SK-N-SH (cell line): ENCODE measurements at regions not wholly inside any gene's neighbourhood (a gene's known extent, or its start where the extent isn't known, plus 50 kb on each side); places are given as distances from the start of the nearest gene placed in this dataset.

ENCODE experiments used
- CTCF ChIA-PET: fragments of 300-600, 350-600 bp; formaldehyde crosslinking; extraction: SDS; loops from one replicate; lab custom pipeline; 2021; lab: Yijun Ruan, JAX
- POLR2A ChIA-PET: fragments of 350-600 bp; sonication (Branson Sonifier 250); formaldehyde crosslinking; extraction: SDS; loops from one replicate; lab custom pipeline; 2020; ENCODE audit warnings: antibody characterized with exemption, inconsistent platforms; lab: Yijun Ruan, JAX
- DNase-seq: peaks from one replicate; pipeline ENCODE4 v3.0.0; 2012
- H2AFZ ChIP-seq: fragments of 200-600 bp; sonication (generic); 2 replicates; pipeline ENCODE4 v1.8.1; 2016; ENCODE audit warnings: antibody characterized with exemption, mild to moderate bottlenecking, low read depth
- H3F3A ChIP-seq: fragments of 200-600 bp; sonication (generic); replicated peaks from 2 replicates; pipeline ENCODE3; 2016; ENCODE audit warnings: antibody characterized with exemption, mild to moderate bottlenecking; ENCODE audit not compliant: insufficient read depth
- H3K27ac ChIP-seq, 2 experiments: fragments of 200-500 bp in 1 of 2; fragments of 200-600 bp in 1 of 2; sonication (Bioruptor generic) in 1 of 2; sonication (generic), shearing (Covaris generic) in 1 of 2; 2 replicates each; pipeline versions ENCODE4 v1.5.1 to v1.6.1; 2014 to 2016; ENCODE audit warnings: low read depth in 2 of 2, inconsistent platforms in 1 of 2, low read length in 1 of 2, mild to moderate bottlenecking in 1 of 2, mixed read lengths in 1 of 2
- H3K27me3 ChIP-seq: fragments of 200-600 bp; sonication (generic), shearing (Covaris generic); 2 replicates; pipeline ENCODE4 v1.6.1; 2016; ENCODE audit warnings: mixed run types; ENCODE audit not compliant: insufficient read depth
- H3K36me3 ChIP-seq, 2 experiments: fragments of 200-500 bp in 1 of 2; fragments of 200-600 bp in 1 of 2; sonication (Bioruptor generic) in 1 of 2; sonication (generic) in 1 of 2; replicated peaks in 1 of 2; 2 replicates each; pipeline versions ENCODE3 to v1.5.1; 2014 to 2016; ENCODE audit warnings: low read length in 1 of 2, mild to moderate bottlenecking in 1 of 2; ENCODE audit not compliant: insufficient read depth in 2 of 2, control insufficient read depth in 1 of 2
- H3K4me1 ChIP-seq, 2 experiments: fragments of 200-500 bp in 1 of 2; fragments of 200-600 bp in 1 of 2; sonication (Bioruptor generic) in 1 of 2; sonication (generic), shearing (Covaris generic) in 1 of 2; 2 replicates each; pipeline versions ENCODE4 v1.5.1 to v1.6.1; 2014 to 2016; ENCODE audit warnings: low read depth in 1 of 2, low read length in 1 of 2, mixed run types in 1 of 2; ENCODE audit not compliant: insufficient read depth in 2 of 2, control insufficient read depth in 1 of 2
- H3K4me2 ChIP-seq: fragments of 200-600 bp; sonication (generic), shearing (Covaris generic); 2 replicates; pipeline ENCODE4 v1.6.1; 2017; ENCODE audit warnings: mixed run types
- H3K4me3 ChIP-seq, 2 experiments: fragments of 200-500 bp in 1 of 2; fragments of 200-600 bp in 1 of 2; sonication (Bioruptor generic) in 1 of 2; sonication (generic), shearing (Covaris generic) in 1 of 2; 2 replicates each; pipeline versions ENCODE4 v1.5.1 to v1.8.1; 2014 to 2016; ENCODE audit warnings: low read depth in 2 of 2, inconsistent platforms in 1 of 2, low read length in 1 of 2, mild to moderate bottlenecking in 1 of 2, mixed read lengths in 1 of 2, moderate library complexity in 1 of 2
- H3K79me2 ChIP-seq: fragments of 200-600 bp; sonication (generic); 2 replicates; pipeline ENCODE4 v1.8.1; 2017; ENCODE audit warnings: mild to moderate bottlenecking; ENCODE audit not compliant: insufficient read depth
- H3K9ac ChIP-seq: fragments of 200-600 bp; sonication (generic); 2 replicates; pipeline ENCODE4 v1.6.1; 2017; ENCODE audit warnings: mixed run types
- H3K9me2 ChIP-seq: fragments of 200-600 bp; sonication (generic); 2 replicates; pipeline ENCODE4 v1.6.1; 2017; ENCODE audit warnings: mixed run types
- H3K9me3 ChIP-seq: fragments of 200-600 bp; sonication (generic); 2 replicates; pipeline ENCODE4 v1.6.1; 2017; ENCODE audit warnings: mixed run types, mild to moderate bottlenecking, moderate library complexity
- H4K20me1 ChIP-seq: fragments of 200-600 bp; sonication (generic); 2 replicates; pipeline ENCODE4 v1.6.1; 2017; ENCODE audit warnings: mild to moderate bottlenecking, mixed run types; ENCODE audit not compliant: insufficient read depth
- CHD2 ChIP-seq: fragments of 150-350 bp; IDR thresholded peaks from 2 replicates; pipeline ENCODE4 v1.6.1; 2018; ENCODE audit warnings: low read length; ENCODE audit not compliant: partially characterized antibody
- CTCF ChIP-seq: fragments of 200-600 bp; sonication (generic); IDR thresholded peaks from 2 replicates; pipeline ENCODE4 v1.6.1; 2017; ENCODE audit warnings: antibody characterized with exemption, mild to moderate bottlenecking, moderate library complexity
- ELF1 ChIP-seq: IDR thresholded peaks from 2 replicates; pipeline ENCODE4 v1.4.0; 2012
- FOSL2 ChIP-seq: IDR thresholded peaks from 2 replicates; pipeline ENCODE4 v1.4.0; 2012; ENCODE audit warnings: low read depth, mild to moderate bottlenecking, moderate library complexity, borderline replicate concordance
- FOXJ3 ChIP-seq: sonication (generic); formaldehyde crosslinking; IDR thresholded peaks from 2 replicates; pipeline ENCODE4 v1.5.1; 2020; ENCODE audit warnings: mild to moderate bottlenecking, missing genetic modification reagents
- GATA2 ChIP-seq: sonication (generic); formaldehyde crosslinking; IDR thresholded peaks from 2 replicates; pipeline ENCODE4 v1.5.0; 2020; ENCODE audit warnings: mild to moderate bottlenecking, missing genetic modification reagents
- MAX ChIP-seq: IDR thresholded peaks from 2 replicates; pipeline ENCODE4 v1.4.0; 2012; ENCODE audit warnings: low read depth
- MEF2A ChIP-seq: IDR thresholded peaks from 2 replicates; pipeline ENCODE4 v1.4.0; 2012; ENCODE audit warnings: low read depth, borderline replicate concordance
- MXI1 ChIP-seq: IDR thresholded peaks from 2 replicates; pipeline ENCODE4 v1.6.1; 2012; ENCODE audit warnings: mild to moderate bottlenecking, low read depth, low read length, improper control_type of control experiment
- NFIC ChIP-seq: IDR thresholded peaks from 2 replicates; pipeline ENCODE4 v1.4.0; 2012; ENCODE audit warnings: borderline replicate concordance
- POLR2AphosphoS5 ChIP-seq: IDR thresholded peaks from 2 replicates; pipeline ENCODE4 v1.6.1; 2012; ENCODE audit warnings: low read depth, low read length
- RAD21 ChIP-seq: IDR thresholded peaks from 2 replicates; pipeline ENCODE4 v1.6.1; 2012; ENCODE audit warnings: mild to moderate bottlenecking, low read length
- RFX5 ChIP-seq: IDR thresholded peaks from 2 replicates; pipeline ENCODE4 v1.6.1; 2012; ENCODE audit warnings: mild to moderate bottlenecking, improper control_type of control experiment, low read length
- RXRA ChIP-seq: IDR thresholded peaks from 2 replicates; pipeline ENCODE4 v1.4.0; 2012; ENCODE audit warnings: low read depth, mild to moderate bottlenecking, borderline replicate concordance
- SIN3A ChIP-seq: IDR thresholded peaks from 2 replicates; pipeline ENCODE4 v1.6.1; 2012; ENCODE audit warnings: low read depth, mild to moderate bottlenecking, low read length, moderate library complexity, borderline replicate concordance
- SMC3 ChIP-seq: IDR thresholded peaks from 2 replicates; pipeline ENCODE4 v1.6.1; 2012; ENCODE audit warnings: low read depth, low read length, improper control_type of control experiment
- TCF12 ChIP-seq: IDR thresholded peaks from 2 replicates; pipeline ENCODE4 v1.4.0; 2012
- USF1 ChIP-seq: IDR thresholded peaks from 2 replicates; pipeline ENCODE4 v1.4.0; 2012; ENCODE audit warnings: low read depth, borderline replicate concordance
- YY1 ChIP-seq: IDR thresholded peaks from 2 replicates; pipeline ENCODE4 v1.4.0; 2012; ENCODE audit warnings: low read depth, mild to moderate bottlenecking
- WGBS: methylation state at CpG from one replicate; pipeline ENCODE4 v1.1.6; 2017; ENCODE audit warnings: low lambda C conversion rate; 5-methylcytosine and 5-hydroxymethylcytosine counted together
- TF ChIP-seq, protein P1 (sequence below): IDR thresholded peaks from 2 replicates; pipeline ENCODE4 v1.6.1; 2012; ENCODE audit warnings: mild to moderate bottlenecking, low read depth, low read length, moderate library complexity

DNA sequence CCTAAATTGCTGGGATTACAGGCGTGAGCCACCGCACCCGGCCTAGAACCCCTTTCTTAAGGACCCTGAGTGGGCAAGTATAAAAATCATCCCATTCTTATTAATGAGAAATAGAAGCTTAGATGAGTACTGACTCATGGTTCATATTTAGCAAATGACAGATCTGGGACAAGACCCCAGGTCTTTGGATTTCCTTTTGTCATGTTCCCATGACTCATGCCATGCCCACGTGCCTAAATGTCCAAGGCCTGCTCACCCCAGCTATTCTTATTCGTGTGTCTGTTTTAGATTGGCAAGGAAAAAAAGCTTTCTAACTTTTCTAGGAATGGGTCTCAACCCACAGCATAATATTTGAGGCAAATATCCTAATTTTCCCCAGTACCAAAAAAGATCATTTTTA lies 57.7 kb upstream of the RPS23 start (continued):
- TF ChIP-seq, protein P1, sequence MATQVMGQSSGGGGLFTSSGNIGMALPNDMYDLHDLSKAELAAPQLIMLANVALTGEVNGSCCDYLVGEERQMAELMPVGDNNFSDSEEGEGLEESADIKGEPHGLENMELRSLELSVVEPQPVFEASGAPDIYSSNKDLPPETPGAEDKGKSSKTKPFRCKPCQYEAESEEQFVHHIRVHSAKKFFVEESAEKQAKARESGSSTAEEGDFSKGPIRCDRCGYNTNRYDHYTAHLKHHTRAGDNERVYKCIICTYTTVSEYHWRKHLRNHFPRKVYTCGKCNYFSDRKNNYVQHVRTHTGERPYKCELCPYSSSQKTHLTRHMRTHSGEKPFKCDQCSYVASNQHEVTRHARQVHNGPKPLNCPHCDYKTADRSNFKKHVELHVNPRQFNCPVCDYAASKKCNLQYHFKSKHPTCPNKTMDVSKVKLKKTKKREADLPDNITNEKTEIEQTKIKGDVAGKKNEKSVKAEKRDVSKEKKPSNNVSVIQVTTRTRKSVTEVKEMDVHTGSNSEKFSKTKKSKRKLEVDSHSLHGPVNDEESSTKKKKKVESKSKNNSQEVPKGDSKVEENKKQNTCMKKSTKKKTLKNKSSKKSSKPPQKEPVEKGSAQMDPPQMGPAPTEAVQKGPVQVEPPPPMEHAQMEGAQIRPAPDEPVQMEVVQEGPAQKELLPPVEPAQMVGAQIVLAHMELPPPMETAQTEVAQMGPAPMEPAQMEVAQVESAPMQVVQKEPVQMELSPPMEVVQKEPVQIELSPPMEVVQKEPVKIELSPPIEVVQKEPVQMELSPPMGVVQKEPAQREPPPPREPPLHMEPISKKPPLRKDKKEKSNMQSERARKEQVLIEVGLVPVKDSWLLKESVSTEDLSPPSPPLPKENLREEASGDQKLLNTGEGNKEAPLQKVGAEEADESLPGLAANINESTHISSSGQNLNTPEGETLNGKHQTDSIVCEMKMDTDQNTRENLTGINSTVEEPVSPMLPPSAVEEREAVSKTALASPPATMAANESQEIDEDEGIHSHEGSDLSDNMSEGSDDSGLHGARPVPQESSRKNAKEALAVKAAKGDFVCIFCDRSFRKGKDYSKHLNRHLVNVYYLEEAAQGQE: no peak
- TF ChIP-seq USF1 (peak; percentile 68), FOXJ3 (CRISPR knock-in tag) (no peak), TCF12 (peak; percentile 43), RXRA (peak; percentile 43; the same call in 1 of the 2 replicates), MEF2A (peak; percentile 65; the same call in 1 of the 2 replicates), POLR2AphosphoS5 (no peak), SIN3A (no peak), FOSL2 (peak; percentile 68), GATA2 (no peak), RFX5 (no peak), ELF1 (no peak), MAX (peak; percentile 75), YY1 (no peak)

DNA sequence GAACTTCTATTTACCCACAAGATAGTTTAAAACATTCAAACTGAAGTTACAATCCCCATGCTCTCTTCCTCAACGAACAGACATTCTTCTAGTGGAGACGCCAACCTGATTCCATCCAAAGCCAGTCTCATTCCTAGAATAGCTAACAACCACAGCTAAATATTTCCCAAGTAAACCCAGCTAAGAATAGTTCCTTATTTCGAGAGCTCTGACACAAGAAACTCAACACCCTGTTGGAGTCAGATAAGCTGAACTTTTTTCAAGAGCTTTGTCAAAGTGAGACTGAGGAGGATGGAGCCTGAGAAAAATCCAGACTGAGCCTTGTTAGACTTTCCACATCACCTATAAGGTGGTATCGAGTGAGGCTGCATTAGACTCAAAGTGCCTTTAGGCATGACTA lies 56.7 kb upstream of the RPS23 start:
- Histone ChIP-seq H3K4me2 (peak overlapping the region; percentile 51), H3K27ac (peak overlapping the region; percentile 95 to 100; a peak in 3 of 4 replicates), H3K4me3 (no peak overlapping the region), H3K79me2 (no peaks in the 10 kb centered on the region), H3K9me3 (no peaks in the 10 kb centered on the region), H3K36me3 (no peaks in the 10 kb centered on the region), H4K20me1 (no peaks in the 10 kb centered on the region), H3K27me3 (no peaks in the 10 kb centered on the region), H3K9ac (peak overlapping the region; percentile 79), H3K9me2 (no peaks in the 10 kb centered on the region), H3K4me1 (peaks cover 20 to 37% of the 10 kb centered on the region in 2 experiments), H3F3A (peaks cover 46% of the 10 kb centered on the region), H2AFZ (no peak overlapping the region)
- ChIA-PET POLR2A (no interaction called here), CTCF (interaction anchor here (1.3 to 1.9 kb wide), 3 partner anchors 11 to 1139 kb away, joined by 3 to 10 read pairs (median 3); no protein-coding TSS in a partner anchor)
- 17% methylated on average over 4 of the region's 4 CpGs for WGBS
- DNase-seq: no peak
- TF ChIP-seq MXI1 (no peak), SMC3 (no peak), RFX5 (no peak), CTCF (no peak), USF1 (no peak), YY1 (peak; percentile 18; the same call in 1 of the 2 replicates), CHD2 (no peak), MAX (peak; percentile 47; the same call in 1 of the 2 replicates), ELF1 (no peak), NFIC (peak; percentile 21; the same call in 1 of the 2 replicates), GATA2 (no peak), FOXJ3 (CRISPR knock-in tag) (no peak), RAD21 (no peak), POLR2AphosphoS5 (peak; percentile 57; the same call in 1 of the 2 replicates)
- TF ChIP-seq, protein P1: no peak
